SU-DHL-6 (cell line): ENCODE measurements at regions not wholly inside any gene's neighbourhood (a gene's known extent, or its start where the extent isn't known, plus 50 kb on each side); places are given as distances from the start of the nearest gene placed in this dataset.
"Not testable (repeated sequence)": the region's sequence is repeated elsewhere in the genome, so short reads cannot be mapped to it uniquely, and the experiment has no call there.

Experiments
- H2AFZ ChIP-seq: fragments of 200-600 bp; sonication (generic); 2 replicates; pipeline ENCODE4 v1.6.1; 2014; ENCODE audit warnings: low read depth, mild to moderate bottlenecking, moderate library complexity, mixed read lengths, antibody characterized with exemption, low read length; ENCODE audit not compliant: severe bottlenecking
- H3F3A ChIP-seq: fragments of 200-600 bp; shearing (Covaris generic); 2 replicates; pipeline ENCODE4 v1.6.0; 2016; ENCODE audit warnings: antibody characterized with exemption, mild to moderate bottlenecking; ENCODE audit not compliant: insufficient read depth
- H3K27ac ChIP-seq: fragments of 200-600 bp; sonication (generic); 2 replicates; pipeline ENCODE4 v1.5.1; 2016; ENCODE audit warnings: low read depth, mild to moderate bottlenecking, low read length, moderate library complexity, mixed read lengths
- H3K27me3 ChIP-seq: fragments of 200-600 bp; sonication (generic), shearing (Covaris generic); 2 replicates; pipeline ENCODE4 v1.6.0; 2014; ENCODE audit warnings: mild to moderate bottlenecking, low read length
- H3K36me3 ChIP-seq: fragments of 200-600 bp; sonication (generic); 2 replicates; pipeline ENCODE4 v1.6.1; 2014; ENCODE audit warnings: mild to moderate bottlenecking, low read length, mixed read lengths
- H3K4me2 ChIP-seq: fragments of 300-600, 200-600 bp; shearing (Covaris generic), sonication (generic); 2 replicates; pipeline ENCODE4 v1.6.0; 2014; ENCODE audit warnings: low read length, low read depth, mild to moderate bottlenecking; ENCODE audit not compliant: poor library complexity, severe bottlenecking
- H3K4me3 ChIP-seq: fragments of 200-600 bp; sonication (generic); 2 replicates; pipeline ENCODE4 v1.5.1; 2014; ENCODE audit warnings: antibody characterized with exemption, low read length, mild to moderate bottlenecking, mixed read lengths; ENCODE audit not compliant: insufficient read depth, poor library complexity, severe bottlenecking
- H3K79me2 ChIP-seq: fragments of 200-600 bp; sonication (generic); 2 replicates; pipeline ENCODE4 v1.6.1; 2014; ENCODE audit warnings: mild to moderate bottlenecking, low read length, moderate library complexity; ENCODE audit not compliant: insufficient read depth
- H3K9ac ChIP-seq: fragments of 200-600 bp; sonication (generic); 2 replicates; pipeline ENCODE4 v1.7.0; 2014; ENCODE audit warnings: mild to moderate bottlenecking, low read length
- H3K9me2 ChIP-seq: fragments of 200-600 bp; sonication (generic); replicated peaks from 2 replicates; pipeline ENCODE4 v1.6.1; 2014; ENCODE audit warnings: low read length; ENCODE audit not compliant: insufficient read depth
- H3K9me3 ChIP-seq: fragments of 200-600 bp; sonication (generic); 2 replicates; pipeline ENCODE4 v1.6.1; 2014; ENCODE audit warnings: low read length, mixed read lengths; ENCODE audit not compliant: insufficient read depth
- H4K20me1 ChIP-seq: fragments of 200-600 bp; sonication (generic); 2 replicates; pipeline ENCODE4 v1.6.1; 2014; ENCODE audit warnings: low read depth, mild to moderate bottlenecking, antibody characterized with exemption, low read length, moderate library complexity, mixed read lengths
- EZH2phosphoT487 ChIP-seq: fragments of 200-600 bp; sonication (generic), shearing (Covaris generic); conservative IDR thresholded peaks from 2 replicates; pipeline ENCODE4 v1.6.1; 2018; ENCODE audit warnings: mild to moderate bottlenecking, antibody characterized with exemption, low read length, moderate library complexity, mixed read lengths
- TF ChIP-seq, protein P1 (sequence below): fragments of 200-600 bp; sonication (generic); IDR thresholded peaks from one replicate; pipeline ENCODE4 v1.5.1; 2017; ENCODE audit warnings: antibody characterized with exemption, mild to moderate bottlenecking, low read length, moderate library complexity; ENCODE audit not compliant: insufficient read depth, poor library complexity, severe bottlenecking

DNA sequence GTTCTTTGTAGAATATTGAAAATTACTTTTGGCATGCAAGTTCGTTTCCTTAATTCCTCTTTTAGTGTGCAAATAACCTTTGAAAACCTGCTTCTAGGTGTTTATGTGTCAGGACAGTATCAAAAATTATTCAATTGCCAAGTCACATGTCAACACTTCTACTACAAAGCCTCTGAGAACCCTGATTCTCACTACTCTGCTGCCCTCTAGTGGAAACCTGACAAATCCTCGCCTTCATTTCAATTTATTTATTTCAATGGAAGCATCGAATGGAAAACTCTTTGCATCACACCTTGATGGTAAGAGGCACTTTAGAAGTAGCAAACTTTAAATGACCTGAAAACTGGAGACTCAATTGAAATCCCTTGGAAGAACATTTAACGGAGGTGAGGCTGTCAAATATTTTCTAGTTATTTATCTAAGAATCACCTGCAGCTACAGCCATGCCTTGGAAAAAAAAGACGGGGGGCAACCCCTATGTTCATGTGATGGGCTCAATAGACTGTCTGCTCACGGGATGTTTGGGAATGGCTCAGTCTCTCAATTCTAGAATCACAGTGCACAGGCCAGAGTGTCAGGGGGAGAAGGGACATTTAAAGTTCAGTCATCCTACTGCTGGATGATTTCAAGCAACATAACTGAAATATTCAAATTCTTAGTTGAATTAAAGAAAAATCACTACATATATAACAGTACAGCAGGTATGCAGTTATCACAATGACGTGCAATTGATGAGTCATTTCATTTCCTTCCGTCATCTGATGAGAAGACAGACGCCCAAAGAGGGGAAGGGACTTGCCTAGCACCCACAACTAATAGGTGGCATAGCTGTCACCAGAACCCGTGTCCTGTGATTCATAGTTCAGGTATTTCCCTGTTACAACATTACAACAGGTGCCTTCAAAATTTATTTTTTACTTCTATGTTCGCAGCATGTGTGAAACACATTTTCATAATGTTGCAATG, 563.9 kb downstream of the TOX3 start:
- Histone ChIP-seq H3K27ac (no peak overlapping the region), H4K20me1 (no peaks in the 10 kb centered on the region), H3K36me3 (no peaks in the 10 kb centered on the region), H3F3A (no peaks in the 10 kb centered on the region), H2AFZ (no peak overlapping the region), H3K79me2 (no peaks in the 10 kb centered on the region), H3K4me2 (no peak overlapping the region), H3K4me3 (no peak overlapping the region), H3K9me2 (no peaks in the 10 kb centered on the region; the same call in 1 of the 2 replicates), H3K9ac (no peak overlapping the region), H3K27me3 (no peaks in the 10 kb centered on the region), H3K9me3 (no peaks in the 10 kb centered on the region)
- no peak for TF ChIP-seq EZH2phosphoT487
- TF ChIP-seq, protein P1, sequence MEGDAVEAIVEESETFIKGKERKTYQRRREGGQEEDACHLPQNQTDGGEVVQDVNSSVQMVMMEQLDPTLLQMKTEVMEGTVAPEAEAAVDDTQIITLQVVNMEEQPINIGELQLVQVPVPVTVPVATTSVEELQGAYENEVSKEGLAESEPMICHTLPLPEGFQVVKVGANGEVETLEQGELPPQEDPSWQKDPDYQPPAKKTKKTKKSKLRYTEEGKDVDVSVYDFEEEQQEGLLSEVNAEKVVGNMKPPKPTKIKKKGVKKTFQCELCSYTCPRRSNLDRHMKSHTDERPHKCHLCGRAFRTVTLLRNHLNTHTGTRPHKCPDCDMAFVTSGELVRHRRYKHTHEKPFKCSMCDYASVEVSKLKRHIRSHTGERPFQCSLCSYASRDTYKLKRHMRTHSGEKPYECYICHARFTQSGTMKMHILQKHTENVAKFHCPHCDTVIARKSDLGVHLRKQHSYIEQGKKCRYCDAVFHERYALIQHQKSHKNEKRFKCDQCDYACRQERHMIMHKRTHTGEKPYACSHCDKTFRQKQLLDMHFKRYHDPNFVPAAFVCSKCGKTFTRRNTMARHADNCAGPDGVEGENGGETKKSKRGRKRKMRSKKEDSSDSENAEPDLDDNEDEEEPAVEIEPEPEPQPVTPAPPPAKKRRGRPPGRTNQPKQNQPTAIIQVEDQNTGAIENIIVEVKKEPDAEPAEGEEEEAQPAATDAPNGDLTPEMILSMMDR: peak; percentile 64

DNA sequence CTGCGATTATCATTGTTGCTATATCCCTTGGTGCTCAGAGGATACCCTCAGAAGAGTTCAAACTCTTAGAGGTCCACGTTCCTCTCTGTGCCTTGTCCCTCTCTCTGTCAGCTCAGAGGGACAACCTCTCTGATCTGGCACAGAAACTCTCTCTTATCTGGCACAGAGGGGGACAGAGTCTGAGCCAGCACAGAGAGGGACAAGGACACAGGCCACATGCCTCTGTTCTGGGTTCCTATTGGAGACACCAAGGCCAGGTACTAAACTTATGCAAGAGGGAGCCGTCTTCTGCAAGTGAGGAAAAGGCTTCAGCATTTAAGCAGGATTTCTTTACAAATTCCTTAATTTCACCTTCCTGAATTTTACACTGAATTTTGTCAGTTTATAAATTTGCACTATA, 565.2 kb downstream of the TOX3 start:
- no peak overlapping the region for H2AFZ ChIP-seq
- H3K4me3 ChIP-seq: no peak overlapping the region
- no peaks in the 10 kb centered on the region; the same call in 1 of the 2 replicates for H3K9me2 ChIP-seq
- TF ChIP-seq EZH2phosphoT487: no peak
- TF ChIP-seq, protein P1: no peak
- no peaks in the 10 kb centered on the region for H3K79me2 ChIP-seq
- H3K9ac ChIP-seq: no peak overlapping the region
- H3K9me3 ChIP-seq: 0 out of 2 replicates have a peak, but pooled peaks cover 8% of the 10 kb centered on the region
- H3F3A ChIP-seq: no peaks in the 10 kb centered on the region
- H3K27ac ChIP-seq: no peak overlapping the region
- H4K20me1 ChIP-seq: no peaks in the 10 kb centered on the region
- H3K36me3 ChIP-seq: no peaks in the 10 kb centered on the region
- no peak overlapping the region for H3K4me2 ChIP-seq
- no peaks in the 10 kb centered on the region for H3K27me3 ChIP-seq

DNA sequence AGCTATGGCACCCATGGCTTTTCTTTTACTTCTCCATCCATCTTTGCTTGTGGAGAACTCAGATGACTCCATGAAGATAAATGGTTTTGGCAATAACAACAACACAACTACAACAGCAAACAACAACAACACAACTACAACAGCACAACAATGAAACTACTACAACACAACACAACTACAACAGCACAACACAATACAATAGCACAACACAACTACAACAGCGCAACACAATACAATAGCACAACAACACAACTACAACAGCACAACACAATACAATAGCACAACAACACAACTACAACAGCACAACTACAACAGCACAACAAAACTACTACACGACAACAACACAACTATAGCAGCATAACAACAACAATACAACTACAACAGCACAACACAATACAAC, 569.4 kb downstream of the TOX3 start:
- not testable (repeated sequence) for H3K4me3 ChIP-seq, H2AFZ ChIP-seq, H3F3A ChIP-seq, H3K36me3 ChIP-seq, H3K4me2 ChIP-seq, H3K27me3 ChIP-seq, H3K9me2 ChIP-seq, H3K9me3 ChIP-seq, H3K79me2 ChIP-seq, H3K9ac ChIP-seq, H4K20me1 ChIP-seq, H3K27ac ChIP-seq

DNA sequence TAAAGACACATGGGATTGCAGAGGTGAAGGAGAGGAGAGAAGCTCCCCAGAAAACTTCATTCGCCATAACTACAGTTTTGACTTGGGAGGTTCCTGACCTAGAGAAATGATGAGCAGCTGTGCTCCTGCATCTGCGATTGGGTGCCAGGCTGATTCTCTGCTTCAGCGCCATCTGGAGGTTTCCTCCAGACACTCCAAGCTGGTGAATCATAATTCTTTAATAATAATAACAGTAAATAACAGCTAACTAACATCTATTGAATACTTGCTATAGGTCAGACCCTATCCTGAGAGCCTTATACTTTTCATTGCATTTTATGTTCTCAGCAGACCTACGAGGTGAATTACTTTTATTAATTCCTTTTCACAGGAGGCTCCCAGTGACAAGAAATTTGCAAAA, 575.8 kb downstream of the TOX3 start:
- H3K27ac ChIP-seq: no peak overlapping the region
- no peaks in the 10 kb centered on the region for H4K20me1 ChIP-seq
- no peaks in the 10 kb centered on the region for H3K9me3 ChIP-seq
- TF ChIP-seq, protein P1: no peak
- TF ChIP-seq EZH2phosphoT487: no peak
- no peak overlapping the region for H3K9ac ChIP-seq
- H3K9me2 ChIP-seq: no peaks in the 10 kb centered on the region
- H3K79me2 ChIP-seq: no peaks in the 10 kb centered on the region
- H3F3A ChIP-seq: no peaks in the 10 kb centered on the region
- no peaks in the 10 kb centered on the region for H3K36me3 ChIP-seq
- no peak overlapping the region for H3K4me2 ChIP-seq
- no peak overlapping the region for H3K4me3 ChIP-seq
- no peaks in the 10 kb centered on the region for H3K27me3 ChIP-seq
- H2AFZ ChIP-seq: no peak overlapping the region
